KMS-11 (cell line): ENCODE measurements at regions not wholly inside any gene's neighbourhood (a gene's known extent, or its start where the extent isn't known, plus 50 kb on each side); places are given as distances from the start of the nearest gene placed in this dataset.

Source experiments
- H2AFZ ChIP-seq: fragments of 200-600 bp; sonication (generic); 2 replicates; pipeline ENCODE4 v1.6.1; 2016; ENCODE audit warnings: antibody characterized with exemption, mixed run types, low read depth
- H3K27ac ChIP-seq: fragments of 200-600 bp; sonication (generic); 2 replicates; pipeline ENCODE4 v1.6.1; 2016; ENCODE audit warnings: mild to moderate bottlenecking, mixed run types
- H3K27me3 ChIP-seq: fragments of 200-600 bp; sonication (generic); 2 replicates; pipeline ENCODE4 v1.6.1; 2017; ENCODE audit warnings: mild to moderate bottlenecking, low read depth, mixed run types, moderate library complexity; ENCODE audit not compliant: insufficient read depth
- H3K36me3 ChIP-seq: fragments of 200-600 bp; sonication (generic); 2 replicates; pipeline ENCODE4 v1.6.1; 2017; ENCODE audit warnings: mild to moderate bottlenecking, mixed run types; ENCODE audit not compliant: insufficient read depth
- H3K4me1 ChIP-seq: fragments of 200-600 bp; sonication (generic); 2 replicates; pipeline ENCODE4 v1.6.1; 2016; ENCODE audit warnings: mild to moderate bottlenecking, low read depth, mixed run types; ENCODE audit not compliant: poor library complexity, severe bottlenecking
- H3K4me2 ChIP-seq: fragments of 200-600 bp; sonication (generic); 2 replicates; pipeline ENCODE4 v1.7.0; 2016; ENCODE audit warnings: mild to moderate bottlenecking, mixed run types
- H3K4me3 ChIP-seq: fragments of 200-600 bp; sonication (generic); IDR thresholded peaks from 2 replicates; pipeline ENCODE4 v1.6.1; 2017; ENCODE audit warnings: low read depth, low read length, mixed read lengths; ENCODE audit not compliant: insufficient read depth
- H3K79me2 ChIP-seq: fragments of 200-600 bp; sonication (generic); 2 replicates; pipeline ENCODE4 v1.6.1; 2016; ENCODE audit warnings: low read depth, mixed run types; ENCODE audit not compliant: insufficient read depth
- H3K9ac ChIP-seq: fragments of 200-600 bp; sonication (generic); 2 replicates; pipeline ENCODE4 v1.6.1; 2016; ENCODE audit warnings: mild to moderate bottlenecking, mixed run types
- H4K20me1 ChIP-seq: fragments of 200-600 bp; sonication (generic); 2 replicates; pipeline ENCODE4 v1.6.1; 2016; ENCODE audit warnings: mild to moderate bottlenecking, mixed run types; ENCODE audit not compliant: insufficient read depth
- TF ChIP-seq, protein P1 (sequence below): fragments of 200-600 bp; sonication (generic); conservative IDR thresholded peaks from 2 replicates; pipeline ENCODE4 v1.6.1; 2017; ENCODE audit warnings: low read depth, mild to moderate bottlenecking, antibody characterized with exemption, low read length, moderate library complexity, mixed read lengths

GRCh38 chr15:95444860-95445259 is 885.6 kb upstream of the NR2F2 start:
- H3K9ac ChIP-seq: no peak overlapping the region
- no peak overlapping the region for H3K27ac ChIP-seq
- H3K4me1 ChIP-seq: peaks cover 5% of the 10 kb centered on the region
- H3K36me3 ChIP-seq: no peaks in the 10 kb centered on the region
- H4K20me1 ChIP-seq: no peaks in the 10 kb centered on the region
- H3K4me3 ChIP-seq: no peak overlapping the region
- no peak overlapping the region for H2AFZ ChIP-seq
- TF ChIP-seq, protein P1, sequence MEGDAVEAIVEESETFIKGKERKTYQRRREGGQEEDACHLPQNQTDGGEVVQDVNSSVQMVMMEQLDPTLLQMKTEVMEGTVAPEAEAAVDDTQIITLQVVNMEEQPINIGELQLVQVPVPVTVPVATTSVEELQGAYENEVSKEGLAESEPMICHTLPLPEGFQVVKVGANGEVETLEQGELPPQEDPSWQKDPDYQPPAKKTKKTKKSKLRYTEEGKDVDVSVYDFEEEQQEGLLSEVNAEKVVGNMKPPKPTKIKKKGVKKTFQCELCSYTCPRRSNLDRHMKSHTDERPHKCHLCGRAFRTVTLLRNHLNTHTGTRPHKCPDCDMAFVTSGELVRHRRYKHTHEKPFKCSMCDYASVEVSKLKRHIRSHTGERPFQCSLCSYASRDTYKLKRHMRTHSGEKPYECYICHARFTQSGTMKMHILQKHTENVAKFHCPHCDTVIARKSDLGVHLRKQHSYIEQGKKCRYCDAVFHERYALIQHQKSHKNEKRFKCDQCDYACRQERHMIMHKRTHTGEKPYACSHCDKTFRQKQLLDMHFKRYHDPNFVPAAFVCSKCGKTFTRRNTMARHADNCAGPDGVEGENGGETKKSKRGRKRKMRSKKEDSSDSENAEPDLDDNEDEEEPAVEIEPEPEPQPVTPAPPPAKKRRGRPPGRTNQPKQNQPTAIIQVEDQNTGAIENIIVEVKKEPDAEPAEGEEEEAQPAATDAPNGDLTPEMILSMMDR: no peak
- no peaks in the 10 kb centered on the region for H3K79me2 ChIP-seq
- no peak overlapping the region for H3K4me2 ChIP-seq
- no peaks in the 10 kb centered on the region for H3K27me3 ChIP-seq

DNA sequence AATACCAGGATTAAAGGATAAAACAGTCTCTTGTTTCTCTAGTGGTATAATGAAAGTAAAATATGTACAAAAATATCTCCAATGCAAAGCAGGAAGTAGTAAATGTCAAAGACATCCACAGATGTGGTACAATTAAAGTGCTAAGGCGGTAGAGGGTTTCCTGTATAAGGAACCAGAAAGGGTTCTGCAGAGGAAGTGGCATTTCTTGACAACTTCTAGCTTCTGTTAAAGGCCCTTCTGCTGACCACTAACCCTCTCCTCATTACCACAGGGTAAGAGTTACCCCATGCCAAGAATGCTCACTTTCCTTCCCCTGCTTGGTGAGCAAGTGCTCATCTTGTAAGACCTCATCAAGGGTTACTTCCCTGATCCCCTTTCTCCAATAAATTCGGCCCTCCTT is 883.6 kb upstream of the NR2F2 start:
- Histone ChIP-seq H3K4me2 (no peak overlapping the region), H4K20me1 (no peaks in the 10 kb centered on the region), H3K36me3 (no peaks in the 10 kb centered on the region), H3K27ac (no peak overlapping the region), H3K9ac (no peak overlapping the region), H3K79me2 (no peaks in the 10 kb centered on the region), H3K4me1 (peaks cover 5% of the 10 kb centered on the region), H3K27me3 (no peaks in the 10 kb centered on the region), H2AFZ (no peak overlapping the region), H3K4me3 (no peak overlapping the region)
- TF ChIP-seq, protein P1: no peak

DNA sequence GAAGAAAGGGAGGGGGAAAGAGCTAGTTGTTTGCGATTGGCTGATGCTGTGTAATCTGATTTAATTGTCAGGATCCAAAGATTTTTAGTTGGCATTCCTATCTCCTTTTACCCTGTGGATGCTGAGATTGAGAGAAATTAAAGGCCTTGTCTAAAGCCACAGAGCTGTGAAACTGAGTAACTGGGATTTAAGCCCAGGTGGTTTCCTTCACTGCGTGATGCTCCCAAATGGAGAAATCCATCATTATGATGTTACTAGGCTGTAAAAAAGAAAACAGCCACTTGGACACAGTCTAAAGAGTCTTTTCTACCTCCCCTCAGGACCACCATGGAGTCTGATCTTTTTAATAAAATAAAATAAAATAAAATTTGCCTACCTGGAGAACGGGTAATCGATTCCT is 883.0 kb upstream of the NR2F2 start:
- H3K27ac ChIP-seq: no peak overlapping the region
- H3K4me3 ChIP-seq: no peak overlapping the region
- no peak overlapping the region for H3K4me2 ChIP-seq
- no peaks in the 10 kb centered on the region for H3K36me3 ChIP-seq
- no peaks in the 10 kb centered on the region for H4K20me1 ChIP-seq
- H3K27me3 ChIP-seq: no peaks in the 10 kb centered on the region
- TF ChIP-seq, protein P1: no peak
- H3K4me1 ChIP-seq: peaks cover 5% of the 10 kb centered on the region
- no peak overlapping the region for H2AFZ ChIP-seq
- no peaks in the 10 kb centered on the region for H3K79me2 ChIP-seq
- no peak overlapping the region for H3K9ac ChIP-seq

GRCh38 chr15:95448531-95449229 is 881.8 kb upstream of the NR2F2 start:
- H4K20me1 ChIP-seq: no peaks in the 10 kb centered on the region
- no peak overlapping the region for H3K4me3 ChIP-seq
- TF ChIP-seq, protein P1: no peak
- H2AFZ ChIP-seq: no peak overlapping the region
- H3K27ac ChIP-seq: no peak overlapping the region
- no peak overlapping the region for H3K4me2 ChIP-seq
- no peak overlapping the region for H3K9ac ChIP-seq
- no peaks in the 10 kb centered on the region for H3K27me3 ChIP-seq
- no peaks in the 10 kb centered on the region for H3K79me2 ChIP-seq
- H3K4me1 ChIP-seq: peaks cover 5% of the 10 kb centered on the region
- H3K36me3 ChIP-seq: no peaks in the 10 kb centered on the region
